Mucosa of gallbladder (tissue), 1 donor: ENCODE measurements at regions not wholly inside any gene's neighbourhood (a gene's known extent, or its start where the extent isn't known, plus 50 kb on each side); places are given as distances from the start of the nearest gene placed in this dataset.
"Not testable (repeated sequence)": the region's sequence is repeated elsewhere in the genome, so short reads cannot be mapped to it uniquely, and the experiment has no call there.

Source experiments
- DNase-seq: peaks from one replicate; pipeline ENCODE4 v3.0.0-alpha.2; 2020; ENCODE audit warnings: low spot score
- donor health status: DM: no; HTN: no; CAD: no.

- DNase-seq, result no peak
Measured at GRCh38 chr9:29348999-29349398, 1775.7 kb upstream of the C9orf72 start.

- DNase-seq, result no peak
Measured at GRCh38 chr9:29389421-29389820, 1816.1 kb upstream of the C9orf72 start.

GRCh38 chr9:29390859-29391258 lies 1817.6 kb upstream of the C9orf72 start:
- DNase-seq, result no peak

GRCh38 chr9:29393064-29393463 lies 1819.8 kb upstream of the C9orf72 start:
- no peak for DNase-seq

DNA sequence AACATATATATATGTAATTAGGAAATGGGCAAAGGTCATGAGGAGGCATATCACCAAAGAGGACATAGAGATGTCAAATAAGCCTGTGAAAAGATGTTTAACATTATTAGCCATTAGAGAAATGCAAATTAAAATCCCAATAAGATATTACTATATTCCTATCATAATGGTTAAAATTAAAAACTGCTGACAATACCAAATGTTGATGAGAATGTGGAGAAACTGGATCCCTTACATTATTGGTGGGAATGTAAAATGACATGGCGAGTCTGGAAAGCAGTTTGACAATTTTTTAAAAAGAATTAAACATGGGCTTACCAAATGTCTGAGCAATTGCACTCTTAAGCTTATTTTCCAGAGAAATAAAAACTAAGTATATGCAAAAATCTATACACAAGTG lies 1821.6 kb upstream of the C9orf72 start:
- no peak for DNase-seq

- no peak for DNase-seq
Measured at GRCh38 chr9:29397148-29397547, 1823.9 kb upstream of the C9orf72 start.

DNA sequence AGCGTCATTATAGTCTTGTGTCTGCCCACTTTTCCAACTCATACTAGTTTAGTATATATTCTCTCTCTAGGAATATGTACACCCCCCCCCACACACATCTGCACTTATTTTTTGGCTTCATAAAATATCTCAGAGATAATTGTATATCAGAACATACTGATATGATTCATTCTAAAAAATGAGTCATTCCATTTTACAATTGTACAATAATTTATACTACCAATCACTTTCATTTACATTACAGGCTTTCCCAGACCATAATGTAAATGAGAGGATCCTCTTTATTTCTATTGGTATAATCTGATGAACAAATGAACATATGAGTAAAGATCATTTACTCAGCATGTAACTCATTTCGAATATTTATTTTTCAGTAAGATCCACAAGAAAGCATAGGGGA lies 1842.9 kb upstream of the C9orf72 start:
- no peak for DNase-seq

- DNase-seq, result no peak
Measured at GRCh38 chr9:29422438-29422837, 1849.2 kb upstream of the C9orf72 start.

- no peak for DNase-seq
Measured at GRCh38 chr9:29432191-29432590, 1858.9 kb upstream of the C9orf72 start.

GRCh38 chr9:29432656-29433055 lies 1859.4 kb upstream of the C9orf72 start:
- DNase-seq, result not testable (repeated sequence)

DNA sequence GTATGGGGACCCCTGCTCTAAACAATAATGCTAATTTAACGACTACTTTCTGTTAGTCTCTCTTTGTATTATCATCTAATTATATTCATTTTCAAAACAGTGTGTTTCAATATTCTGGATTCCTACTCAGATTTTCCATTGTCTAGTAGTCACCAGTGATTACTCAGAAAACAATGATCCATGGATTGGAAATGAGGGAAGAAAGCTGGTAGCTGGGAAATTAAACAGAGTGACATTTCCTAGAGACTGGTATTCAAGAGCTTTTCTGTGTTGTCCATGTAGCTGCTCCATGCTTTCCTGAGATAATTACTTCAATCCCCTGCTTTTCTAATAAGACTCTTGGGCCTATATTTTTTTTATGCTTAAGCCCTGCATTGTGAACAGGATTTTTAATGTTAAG lies 1862.1 kb upstream of the C9orf72 start:
- DNase-seq, result no peak

DNA sequence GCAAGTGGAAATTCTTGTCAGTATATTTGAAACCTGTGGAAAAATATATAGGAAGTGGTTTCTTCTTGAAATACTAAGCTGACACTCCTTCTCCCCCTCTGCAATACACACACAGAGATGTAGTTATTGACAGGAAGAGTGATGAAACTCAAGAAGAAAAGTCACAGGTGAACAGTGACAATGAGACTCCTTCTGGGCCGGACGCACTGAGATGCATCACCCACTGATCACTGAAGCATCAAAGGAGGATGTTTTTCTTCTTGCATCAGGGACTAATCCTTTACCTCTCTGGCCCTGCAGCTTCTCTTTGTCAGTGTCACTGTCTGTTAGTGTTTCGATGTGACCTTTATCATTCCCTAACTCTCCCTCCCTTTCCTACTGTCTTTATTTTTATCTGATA lies 1864.2 kb upstream of the C9orf72 start:
- DNase-seq, result no peak

DNA sequence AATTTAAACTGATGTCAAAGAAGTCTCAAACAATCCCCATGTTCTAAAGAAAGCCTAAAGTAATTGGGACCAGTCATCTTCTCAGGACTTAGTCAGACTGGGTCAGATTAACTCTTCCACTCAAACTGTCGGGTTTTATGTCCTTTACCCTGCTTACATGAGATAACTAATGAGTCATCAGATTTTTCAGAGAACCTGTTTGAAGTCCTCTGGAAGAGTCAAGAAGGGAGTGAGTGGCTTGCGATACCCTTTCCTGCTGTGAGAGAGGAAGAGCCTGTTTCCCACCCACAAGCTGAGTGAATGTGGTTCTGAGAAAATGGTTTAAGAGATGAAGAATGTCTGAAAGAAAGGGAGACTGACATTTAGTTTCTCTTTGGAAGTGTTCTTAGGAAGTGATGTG lies 1866.7 kb upstream of the C9orf72 start:
- DNase-seq, result no peak

DNA sequence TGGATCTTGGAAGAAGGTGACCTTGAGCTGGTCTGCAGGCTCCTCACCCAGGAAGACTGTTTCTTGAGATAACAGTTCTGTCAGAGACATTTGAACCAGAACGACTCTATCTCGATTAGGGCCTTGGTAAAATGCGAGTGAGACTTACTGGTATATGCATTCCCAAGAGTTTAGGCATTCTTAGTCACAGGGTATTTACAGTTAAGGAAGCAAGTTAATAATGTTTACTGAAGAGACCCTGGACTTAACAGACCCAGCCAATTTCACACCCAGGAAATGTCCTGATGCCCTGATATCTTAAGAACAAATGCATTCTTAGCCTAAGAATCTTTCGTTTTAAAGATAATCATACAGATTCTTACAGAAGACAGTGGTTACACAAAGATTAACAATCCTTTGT lies 1867.2 kb upstream of the C9orf72 start:
- no peak for DNase-seq

GRCh38 chr9:29445751-29446150 lies 1872.5 kb upstream of the C9orf72 start:
- DNase-seq, result no peak

DNA sequence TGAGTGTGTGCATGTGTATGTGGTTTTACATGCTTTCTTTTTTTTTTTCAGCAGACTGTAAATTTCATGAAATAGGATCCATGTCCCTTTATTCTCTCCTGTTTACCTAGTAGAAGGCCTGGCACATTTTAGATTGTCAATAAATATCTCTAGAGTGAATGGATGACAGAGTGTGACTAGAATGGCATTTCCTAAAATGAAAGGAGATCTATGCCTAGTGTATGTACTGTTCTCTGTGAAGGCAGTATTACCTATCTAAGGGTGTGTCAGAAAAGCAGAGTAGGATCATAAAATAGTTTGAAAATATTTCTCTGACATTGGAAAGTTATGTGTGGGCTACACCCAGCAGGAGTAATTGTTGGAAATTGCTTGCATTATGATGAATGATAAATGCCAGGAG lies 1876.0 kb upstream of the C9orf72 start:
- no peak for DNase-seq

DNA sequence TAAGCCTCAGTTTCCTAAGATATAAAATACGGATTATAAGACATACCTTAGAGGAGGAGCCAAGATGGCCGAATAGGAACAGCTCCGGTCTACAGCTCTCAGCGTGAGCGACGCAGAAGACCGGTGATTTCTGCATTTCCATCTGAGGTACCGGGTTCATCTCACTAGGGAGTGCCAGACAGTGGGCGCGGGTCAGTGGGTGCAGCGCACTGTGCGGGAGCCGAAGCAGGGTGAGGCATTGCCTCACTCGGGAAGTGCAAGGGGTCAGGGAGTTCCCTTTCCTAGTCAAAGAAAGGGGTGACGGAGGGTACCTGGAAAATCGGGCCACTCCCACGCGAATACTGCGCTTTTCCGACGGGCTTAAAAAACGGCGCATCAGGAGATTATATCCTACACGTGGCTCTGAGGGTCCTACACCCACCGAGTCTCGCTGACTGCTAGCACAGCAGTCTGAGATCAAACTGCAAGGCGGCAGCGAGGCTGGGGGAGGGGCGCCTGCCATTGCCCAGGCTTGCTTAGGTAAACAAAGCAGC lies 1877.1 kb upstream of the C9orf72 start:
- not testable (repeated sequence) for DNase-seq

GRCh38 chr9:29456940-29457339 lies 1883.7 kb upstream of the C9orf72 start:
- no peak for DNase-seq

- DNase-seq, result no peak
Measured at GRCh38 chr9:29475471-29475870, 1902.2 kb upstream of the C9orf72 start.

DNA sequence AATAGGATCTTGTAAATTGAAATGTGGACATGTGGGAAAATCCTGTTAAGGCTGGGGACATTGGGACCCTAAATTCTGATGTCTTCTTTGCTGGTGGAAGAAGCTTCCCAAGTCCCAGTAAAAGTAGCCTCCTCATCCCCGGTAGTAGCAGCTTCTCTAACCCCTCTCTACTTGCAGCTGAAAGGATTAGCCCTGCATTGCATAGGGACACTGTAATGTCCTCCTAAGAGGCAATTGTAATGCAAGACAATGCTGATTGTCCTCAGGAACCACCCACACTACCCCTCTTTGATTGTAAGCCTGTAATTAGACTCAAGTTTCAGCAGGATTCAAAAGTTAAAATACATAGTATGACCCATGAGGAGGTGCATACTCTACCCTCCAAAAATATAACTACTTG lies 1938.4 kb upstream of the C9orf72 start:
- DNase-seq, result no peak

DNA sequence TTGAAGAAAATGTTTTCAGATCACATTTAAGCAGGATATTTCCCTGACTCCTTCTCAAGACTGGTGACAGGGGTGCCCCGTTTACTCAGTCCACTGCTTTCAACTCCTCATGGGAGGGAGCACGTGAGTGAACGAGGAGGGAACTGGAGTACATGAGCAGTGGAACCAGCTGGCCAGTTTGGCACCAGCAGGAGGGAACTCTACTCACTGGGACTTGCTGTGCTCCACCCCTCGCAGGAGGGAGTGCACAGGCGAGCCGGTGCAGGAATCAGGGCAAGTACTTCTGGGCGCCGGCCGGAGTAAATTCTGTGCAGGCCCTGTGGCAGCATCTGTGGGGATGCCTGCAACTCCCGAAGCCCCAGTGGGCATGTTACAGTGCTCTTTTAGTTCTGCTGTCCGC lies 1941.1 kb upstream of the C9orf72 start:
- no peak for DNase-seq

DNA sequence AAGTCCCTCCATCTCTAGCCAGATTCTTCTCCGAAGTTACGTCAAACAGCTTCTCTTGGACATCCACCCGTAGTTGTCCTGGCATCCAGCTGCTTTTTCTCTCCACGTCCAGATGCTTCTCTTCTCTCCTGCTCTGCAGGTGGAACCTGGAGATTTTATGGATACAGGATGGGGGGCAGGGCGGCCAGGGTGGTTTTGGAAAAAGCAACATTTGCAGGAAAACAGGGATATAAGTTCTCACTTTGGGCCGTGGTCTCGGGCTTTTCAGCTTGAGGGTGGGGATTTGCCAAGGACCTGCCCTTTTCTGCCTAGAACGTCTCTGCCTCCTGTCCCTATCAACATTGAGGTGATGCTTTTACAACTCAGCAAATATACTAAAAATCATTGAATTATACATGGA lies 1941.6 kb upstream of the C9orf72 start:
- no peak for DNase-seq

DNA sequence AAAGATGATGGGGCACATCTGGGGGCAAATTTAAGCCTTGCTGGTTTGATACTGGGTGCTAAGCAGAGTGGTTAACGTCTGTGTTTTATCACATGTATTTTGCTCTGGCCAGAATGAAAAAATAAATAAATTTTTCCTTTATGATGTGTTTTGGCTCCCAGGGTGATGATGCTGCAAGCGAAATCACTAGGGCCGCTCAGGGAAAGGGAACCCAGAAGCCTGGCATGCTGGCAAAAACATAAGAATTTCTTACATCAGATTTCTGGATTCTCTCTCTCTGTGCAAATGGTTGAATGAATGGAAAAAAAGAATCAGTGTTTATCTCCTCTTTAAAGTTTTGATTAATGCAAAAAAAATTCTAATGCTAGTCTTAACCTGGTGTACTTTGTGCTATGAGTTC lies 1975.2 kb upstream of the C9orf72 start:
- DNase-seq, result no peak

DNA sequence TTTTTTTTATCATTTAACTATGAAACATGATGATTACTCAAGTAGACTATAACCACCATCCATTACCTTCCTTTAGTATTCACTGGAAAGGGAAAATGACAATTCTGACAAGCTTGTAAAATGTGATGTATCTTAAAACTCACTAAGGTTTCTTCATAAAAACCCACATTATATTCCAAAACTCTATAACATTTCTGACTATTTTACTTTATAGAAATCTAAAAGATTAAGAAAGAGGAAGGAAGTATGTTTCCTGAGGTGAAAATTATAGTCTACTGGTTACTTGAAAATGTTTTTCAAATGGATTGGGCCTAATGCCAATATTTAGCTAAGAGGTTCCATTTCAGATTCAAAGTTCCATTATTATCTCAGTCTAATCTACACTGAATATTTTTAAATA lies 1982.2 kb upstream of the C9orf72 start:
- DNase-seq, result no peak

DNA sequence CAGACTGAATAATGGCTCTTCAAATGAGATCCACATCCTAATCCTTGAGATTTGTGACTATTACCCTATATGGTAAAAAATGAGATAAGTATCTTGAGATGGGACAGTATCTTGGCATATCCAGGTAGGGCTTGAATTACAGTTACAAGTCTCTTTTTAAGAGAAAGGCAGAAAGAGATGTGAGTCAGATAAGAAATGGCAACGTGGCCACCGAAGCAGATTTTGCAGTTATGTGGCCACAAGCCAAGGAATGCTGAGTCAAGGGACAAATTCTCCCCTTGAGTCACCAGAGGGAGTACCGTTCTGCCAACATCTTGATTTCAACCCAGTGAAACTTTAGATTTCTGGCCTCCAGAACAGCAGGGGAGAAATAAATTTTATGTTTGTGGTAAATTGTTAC lies 1983.0 kb upstream of the C9orf72 start:
- DNase-seq, result no peak
